ENCODE measurements at regions not wholly inside any gene's neighbourhood (a gene's known extent, or its start where the extent isn't known, plus 50 kb on each side); places are given as distances from the start of the nearest gene placed in this dataset.

- Histone ChIP-seq H3K9ac (ENCODE audit: low read depth, low read length) (no peak overlapping the region), H3K27me3 (ENCODE audit: insufficient read depth, low read length, poor library complexity) (peaks cover 3% of the 10 kb centered on the region), H3K4me1 (ENCODE audit: insufficient read depth, low read length) (no peaks in the 10 kb centered on the region), H3K4me3 (ENCODE audit: low read depth in 1 of 2, low read length in 2 of 2) (no peak overlapping the region), H3K36me3 (ENCODE audit: insufficient read depth, low read length) (no peaks in the 10 kb centered on the region), H4K20me1 (ENCODE audit: insufficient read depth, low read length) (no peaks in the 10 kb centered on the region), H2AFZ (ENCODE audit: low read depth, low read length) (no peak overlapping the region), H3K79me2 (ENCODE audit: insufficient read depth, low read length) (no peaks in the 10 kb centered on the region), H3K27ac (ENCODE audit: low read length) (no peak overlapping the region), H3K9me3 (ENCODE audit: insufficient read depth, low read length, severe bottlenecking) (no peaks in the 10 kb centered on the region), H3K4me2 (ENCODE audit: insufficient read depth, low read length) (no peak overlapping the region)
- ATAC-seq (ENCODE audit: insufficient read depth, low read depth) (no peak), DNase-seq (no peak)
- TF ChIP-seq EZH2 (IDR thresholded peaks at IDR 0.05; ENCODE audit: borderline replicate concordance, low read depth, low read length, severe bottlenecking) = no peak
- no peak for TF ChIP-seq CTCF (IDR thresholded peaks at IDR 0.05; ENCODE audit: borderline replicate concordance, extremely low read depth, low read length, poor library complexity, severe bottlenecking)
These were observed 109.4 kb downstream of the RCN1 start for GRCh38 chr11:32200136-32200847.

GRCh38 chr11:32204751-32205150 is 113.9 kb downstream of the RCN1 start:
- no peak for ATAC-seq (ENCODE audit: insufficient read depth, low read depth)
- H2AFZ ChIP-seq (ENCODE audit: low read depth, low read length) = no peak overlapping the region
- no peaks in the 10 kb centered on the region for H3K79me2 ChIP-seq (ENCODE audit: insufficient read depth, low read length)
- H3K36me3 ChIP-seq (ENCODE audit: insufficient read depth, low read length) = no peaks in the 10 kb centered on the region
- no peak overlapping the region for H3K9ac ChIP-seq (ENCODE audit: low read depth, low read length)
- H3K4me2 ChIP-seq (ENCODE audit: insufficient read depth, low read length) = no peak overlapping the region
- H3K27ac ChIP-seq (ENCODE audit: low read length) = no peak overlapping the region
- H3K9me3 ChIP-seq (ENCODE audit: insufficient read depth, low read length, severe bottlenecking) = no peaks in the 10 kb centered on the region
- TF ChIP-seq EZH2 (IDR thresholded peaks at IDR 0.05; ENCODE audit: borderline replicate concordance, low read depth, low read length, severe bottlenecking) = no peak
- no peaks in the 10 kb centered on the region for H4K20me1 ChIP-seq (ENCODE audit: insufficient read depth, low read length)
- H3K4me3 ChIP-seq (ENCODE audit: low read depth in 1 of 2, low read length in 2 of 2) = no peak overlapping the region
- peaks cover 3% of the 10 kb centered on the region for H3K27me3 ChIP-seq (ENCODE audit: insufficient read depth, low read length, poor library complexity)
- H3K4me1 ChIP-seq (ENCODE audit: insufficient read depth, low read length) = no peaks in the 10 kb centered on the region
- no peak for DNase-seq

GRCh38 chr11:32210556-32210955 is 119.7 kb downstream of the RCN1 start:
- ATAC-seq (ENCODE audit: insufficient read depth, low read depth) (no peak), DNase-seq (no peak)
- no peaks in the 10 kb centered on the region for H4K20me1 ChIP-seq (ENCODE audit: insufficient read depth, low read length)
- no peak for TF ChIP-seq CTCF (IDR thresholded peaks at IDR 0.05; ENCODE audit: borderline replicate concordance, extremely low read depth, low read length, poor library complexity, severe bottlenecking)
- no peak for TF ChIP-seq EZH2 (IDR thresholded peaks at IDR 0.05; ENCODE audit: borderline replicate concordance, low read depth, low read length, severe bottlenecking)
- H3K27me3 ChIP-seq (ENCODE audit: insufficient read depth, low read length, poor library complexity) = no peaks in the 10 kb centered on the region
- no peak overlapping the region for H2AFZ ChIP-seq (ENCODE audit: low read depth, low read length)
- no peaks in the 10 kb centered on the region for H3K36me3 ChIP-seq (ENCODE audit: insufficient read depth, low read length)
- H3K4me2 ChIP-seq (ENCODE audit: insufficient read depth, low read length) = no peak overlapping the region
- no peaks in the 10 kb centered on the region for H3K79me2 ChIP-seq (ENCODE audit: insufficient read depth, low read length)
- no peak overlapping the region for H3K27ac ChIP-seq (ENCODE audit: low read length)
- no peak overlapping the region for H3K9ac ChIP-seq (ENCODE audit: low read depth, low read length)
- H3K4me3 ChIP-seq (ENCODE audit: low read depth in 1 of 2, low read length in 2 of 2) = no peak overlapping the region
- no peaks in the 10 kb centered on the region for H3K9me3 ChIP-seq (ENCODE audit: insufficient read depth, low read length, severe bottlenecking)
- H3K4me1 ChIP-seq (ENCODE audit: insufficient read depth, low read length) = no peaks in the 10 kb centered on the region

- ATAC-seq (ENCODE audit: insufficient read depth, low read depth) (no peak), DNase-seq (no peak)
- H3K79me2 ChIP-seq (ENCODE audit: insufficient read depth, low read length) = no peaks in the 10 kb centered on the region
- H3K9ac ChIP-seq (ENCODE audit: low read depth, low read length) = no peak overlapping the region
- H3K4me2 ChIP-seq (ENCODE audit: insufficient read depth, low read length) = no peak overlapping the region
- H3K27ac ChIP-seq (ENCODE audit: low read length) = no peak overlapping the region
- no peaks in the 10 kb centered on the region for H3K27me3 ChIP-seq (ENCODE audit: insufficient read depth, low read length, poor library complexity)
- TF ChIP-seq CTCF (IDR thresholded peaks at IDR 0.05; ENCODE audit: borderline replicate concordance, extremely low read depth, low read length, poor library complexity, severe bottlenecking) (no peak), EZH2 (IDR thresholded peaks at IDR 0.05; ENCODE audit: borderline replicate concordance, low read depth, low read length, severe bottlenecking) (no peak)
- H3K4me3 ChIP-seq (ENCODE audit: low read depth in 1 of 2, low read length in 2 of 2) = no peak overlapping the region
- H4K20me1 ChIP-seq (ENCODE audit: insufficient read depth, low read length) = no peaks in the 10 kb centered on the region
- H3K36me3 ChIP-seq (ENCODE audit: insufficient read depth, low read length) = no peaks in the 10 kb centered on the region
- H3K9me3 ChIP-seq (ENCODE audit: insufficient read depth, low read length, severe bottlenecking) = no peaks in the 10 kb centered on the region
- no peak overlapping the region for H2AFZ ChIP-seq (ENCODE audit: low read depth, low read length)
- no peaks in the 10 kb centered on the region for H3K4me1 ChIP-seq (ENCODE audit: insufficient read depth, low read length)
These were observed 122.3 kb downstream of the RCN1 start for GRCh38 chr11:32213223-32213622.

All from DND-41 (cell line).